H1 (cell line): ENCODE measurements at regions not wholly inside any gene's neighbourhood (a gene's known extent, or its start where the extent isn't known, plus 50 kb on each side); places are given as distances from the start of the nearest gene placed in this dataset.

Source experiments
- POLR2A ChIP-seq, 2 experiments: IDR thresholded peaks; 1 replicate in 1 of 2; 2 replicates in 1 of 2; pipeline ENCODE4 v1.6.1; 2011; ENCODE audit warnings: low read depth in 2 of 2, low read length in 2 of 2, mild to moderate bottlenecking in 2 of 2; ENCODE audit errors: control extremely low read depth in 1 of 2
- SAP30 ChIP-seq: fragments of 300-600 bp; sonication (generic); IDR thresholded peaks from 2 replicates; pipeline ENCODE4 v1.7.1; 2012; ENCODE audit warnings: low read length, moderate library complexity, mild to moderate bottlenecking, inconsistent platforms; ENCODE audit not compliant: insufficient read depth, insufficient replicate concordance

- TF ChIP-seq SAP30 (no peak), POLR2A (IDR thresholded peaks at IDR 0.05; ENCODE audit: control extremely low read depth in 1 of 2, low read depth in 2 of 2, low read length in 2 of 2) (no peak)
These were observed 281.4 kb upstream of the ZNF804A start (continued) for GRCh38 chr2:184316921-184317320.
